Endodermal cell (in vitro differentiated cells): ENCODE measurements at regions not wholly inside any gene's neighbourhood (a gene's known extent, or its start where the extent isn't known, plus 50 kb on each side); places are given as distances from the start of the nearest gene placed in this dataset.

Experiments used
- DNase-seq: peaks from one replicate; pipeline ENCODE4 v3.0.0-alpha.2; 2017
- H3K27ac ChIP-seq: 2 replicates; pipeline ENCODE4 v1.5.1; 2013; ENCODE audit warnings: mild to moderate bottlenecking, low read depth, low read length, moderate library complexity
- H3K27me3 ChIP-seq: 2 replicates; pipeline ENCODE4 v1.6.1; 2013; ENCODE audit warnings: mild to moderate bottlenecking, low read length, moderate library complexity; ENCODE audit not compliant: insufficient read depth, control insufficient read depth, poor library complexity, severe bottlenecking
- H3K36me3 ChIP-seq: 2 replicates; pipeline ENCODE4 v1.7.0; 2013; ENCODE audit warnings: mild to moderate bottlenecking, low read length, moderate library complexity; ENCODE audit not compliant: control insufficient read depth, insufficient read depth
- H3K4me1 ChIP-seq: one replicate; pipeline ENCODE4 v1.7.0; 2013; ENCODE audit warnings: low read length; ENCODE audit not compliant: control insufficient read depth, insufficient read depth
- H3K4me3 ChIP-seq: 2 replicates; pipeline ENCODE4 v1.5.1; 2013; ENCODE audit warnings: mild to moderate bottlenecking, low read length, moderate library complexity
- H3K9ac ChIP-seq: 2 replicates; pipeline ENCODE4 v1.6.1; 2013; ENCODE audit warnings: mild to moderate bottlenecking, low read length, moderate library complexity; ENCODE audit not compliant: poor library complexity, severe bottlenecking; ENCODE audit errors: extremely low read depth
- H3K9me3 ChIP-seq: 2 replicates; pipeline ENCODE4 v1.6.1; 2013; ENCODE audit warnings: mild to moderate bottlenecking, low read length, moderate library complexity; ENCODE audit not compliant: control insufficient read depth
- H3K27ac Mint-ChIP-seq: 2 replicates; pipeline ENCODE4 v1.8.0; 2020; ENCODE audit warnings: mixed read lengths
- H3K27me3 Mint-ChIP-seq: 2 replicates; pipeline ENCODE4 v1.8.0; 2021; ENCODE audit warnings: mild to moderate bottlenecking, mixed read lengths; ENCODE audit not compliant: insufficient read depth
- H3K36me3 Mint-ChIP-seq: 2 replicates; pipeline ENCODE4 v1.8.0; 2020; ENCODE audit warnings: low read depth, mixed read lengths
- H3K4me1 Mint-ChIP-seq: 2 replicates; pipeline ENCODE4 v1.8.0; 2020; ENCODE audit warnings: mixed read lengths
- H3K4me3 Mint-ChIP-seq: 2 replicates; pipeline ENCODE4 v1.8.0; 2020; ENCODE audit warnings: mild to moderate bottlenecking, moderate library complexity, mixed read lengths
- H3K9me3 Mint-ChIP-seq: 2 replicates; pipeline ENCODE4 v1.8.0; 2020; ENCODE audit warnings: mild to moderate bottlenecking, mixed read lengths
- WGBS, 2 experiments: methylation state at CpG; one replicate each; pipeline versions ENCODE4 v1.1.5 to v1.1.7; 2013; ENCODE audit warnings: missing lambda C conversion rate in 2 of 2, mixed read lengths in 1 of 2; ENCODE audit not compliant: insufficient coverage in 1 of 2, insufficient read length in 1 of 2; 5-methylcytosine and 5-hydroxymethylcytosine counted together
- TF ChIP-seq, protein P1 (sequence below): fragments of 200-600 bp; sonication (generic); conservative IDR thresholded peaks from 2 replicates; pipeline ENCODE4 v1.5.0; 2021; ENCODE audit warnings: antibody characterized with exemption, mild to moderate bottlenecking

- H3K4me1 ChIP-seq: no peaks in the 10 kb centered on the region
- Mint-ChIP-seq H3K27ac (no peak overlapping the region), H3K9me3 (peaks cover 1% of the 10 kb centered on the region), H3K27me3 (peaks cover 19% of the 10 kb centered on the region), H3K36me3 (no peaks in the 10 kb centered on the region), H3K4me1 (no peaks in the 10 kb centered on the region), H3K4me3 (no peak overlapping the region)
- no peak for DNase-seq
- 90 to 98% methylated on average over 7 of the region's 7 CpGs for WGBS, 2 experiments
- H3K9me3 ChIP-seq: no peaks in the 10 kb centered on the region
- no peaks in the 10 kb centered on the region for H3K36me3 ChIP-seq
- no peak overlapping the region for H3K4me3 ChIP-seq
- H3K9ac ChIP-seq: no peak overlapping the region
- TF ChIP-seq, protein P1, sequence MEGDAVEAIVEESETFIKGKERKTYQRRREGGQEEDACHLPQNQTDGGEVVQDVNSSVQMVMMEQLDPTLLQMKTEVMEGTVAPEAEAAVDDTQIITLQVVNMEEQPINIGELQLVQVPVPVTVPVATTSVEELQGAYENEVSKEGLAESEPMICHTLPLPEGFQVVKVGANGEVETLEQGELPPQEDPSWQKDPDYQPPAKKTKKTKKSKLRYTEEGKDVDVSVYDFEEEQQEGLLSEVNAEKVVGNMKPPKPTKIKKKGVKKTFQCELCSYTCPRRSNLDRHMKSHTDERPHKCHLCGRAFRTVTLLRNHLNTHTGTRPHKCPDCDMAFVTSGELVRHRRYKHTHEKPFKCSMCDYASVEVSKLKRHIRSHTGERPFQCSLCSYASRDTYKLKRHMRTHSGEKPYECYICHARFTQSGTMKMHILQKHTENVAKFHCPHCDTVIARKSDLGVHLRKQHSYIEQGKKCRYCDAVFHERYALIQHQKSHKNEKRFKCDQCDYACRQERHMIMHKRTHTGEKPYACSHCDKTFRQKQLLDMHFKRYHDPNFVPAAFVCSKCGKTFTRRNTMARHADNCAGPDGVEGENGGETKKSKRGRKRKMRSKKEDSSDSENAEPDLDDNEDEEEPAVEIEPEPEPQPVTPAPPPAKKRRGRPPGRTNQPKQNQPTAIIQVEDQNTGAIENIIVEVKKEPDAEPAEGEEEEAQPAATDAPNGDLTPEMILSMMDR: no peak
- peaks cover 45% of the 10 kb centered on the region for H3K27me3 ChIP-seq
- no peak overlapping the region for H3K27ac ChIP-seq
These were observed 354.6 kb downstream of the DDX10 start for GRCh38 chr11:109019342-109019936.

GRCh38 chr11:109023036-109023435 lies 358.2 kb downstream of the DDX10 start:
- Mint-ChIP-seq H3K4me1 (no peaks in the 10 kb centered on the region), H3K9me3 (peaks cover 7% of the 10 kb centered on the region), H3K4me3 (no peak overlapping the region), H3K27me3 (peaks cover 16% of the 10 kb centered on the region), H3K27ac (no peak overlapping the region), H3K36me3 (no peaks in the 10 kb centered on the region)
- Histone ChIP-seq H3K4me3 (no peak overlapping the region), H3K9ac (no peak overlapping the region), H3K4me1 (no peaks in the 10 kb centered on the region), H3K36me3 (no peaks in the 10 kb centered on the region), H3K27me3 (peaks cover 33% of the 10 kb centered on the region), H3K27ac (no peak overlapping the region), H3K9me3 (no peaks in the 10 kb centered on the region)
- 90% methylated on average over 2 of the region's 2 CpGs; no CpG with 5 or more reads in 1 of the 2 experiments for whole genome bisulfite sequencing, 2 experiments
- no peak for DNase-seq
- TF ChIP-seq, protein P1: no peak

DNA sequence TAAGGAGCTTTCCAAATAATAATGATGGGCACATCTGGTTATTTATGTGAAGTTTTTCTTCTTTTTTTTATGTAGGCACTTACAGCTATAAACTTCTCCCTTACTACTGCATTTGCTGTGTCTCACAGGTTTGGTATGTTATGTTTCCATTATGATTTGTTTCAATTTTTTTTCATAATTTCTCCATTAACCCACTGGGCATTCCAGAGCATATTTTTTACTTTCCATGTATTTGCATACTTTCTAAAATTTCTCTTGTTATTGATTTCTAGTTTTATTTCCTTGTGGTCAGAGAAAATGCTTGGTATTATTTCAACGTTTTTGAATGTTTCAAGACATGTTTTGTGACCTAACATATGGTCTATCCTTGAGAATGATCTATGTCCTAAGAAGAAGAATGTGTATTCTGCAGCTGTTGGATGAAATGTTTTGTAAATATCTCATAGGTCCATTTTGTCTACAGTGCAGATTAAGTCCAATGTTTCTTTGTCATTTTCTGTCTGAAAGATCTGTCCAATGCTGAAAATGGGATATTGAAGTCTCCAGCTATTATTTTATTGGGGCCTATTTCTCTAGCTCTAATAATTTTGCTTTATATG lies 362.1 kb downstream of the DDX10 start:
- H3K9ac ChIP-seq: no peak overlapping the region
- TF ChIP-seq, protein P1: no peak
- H3K4me3 ChIP-seq: no peak overlapping the region
- peaks cover 3% of the 10 kb centered on the region for H3K4me1 ChIP-seq
- DNase-seq: no peak
- H3K4me3 Mint-ChIP-seq: no peak overlapping the region
- H3K9me3 Mint-ChIP-seq: peaks cover 7% of the 10 kb centered on the region
- no peak overlapping the region for H3K27ac Mint-ChIP-seq
- H3K27me3 ChIP-seq: no peaks in the 10 kb centered on the region
- no peaks in the 10 kb centered on the region for H3K36me3 ChIP-seq
- no peaks in the 10 kb centered on the region for H3K36me3 Mint-ChIP-seq
- H3K27ac ChIP-seq: no peak overlapping the region
- peaks cover 2% of the 10 kb centered on the region for H3K27me3 Mint-ChIP-seq
- H3K9me3 ChIP-seq: no peaks in the 10 kb centered on the region
- 71 to 83% methylated on average over 1 of the region's 1 CpG for WGBS, 2 experiments
- peaks cover 1% of the 10 kb centered on the region for H3K4me1 Mint-ChIP-seq
